ENCODE measurements at regions not wholly inside any gene's neighbourhood (a gene's known extent, or its start where the extent isn't known, plus 50 kb on each side); places are given as distances from the start of the nearest gene placed in this dataset.

DNA sequence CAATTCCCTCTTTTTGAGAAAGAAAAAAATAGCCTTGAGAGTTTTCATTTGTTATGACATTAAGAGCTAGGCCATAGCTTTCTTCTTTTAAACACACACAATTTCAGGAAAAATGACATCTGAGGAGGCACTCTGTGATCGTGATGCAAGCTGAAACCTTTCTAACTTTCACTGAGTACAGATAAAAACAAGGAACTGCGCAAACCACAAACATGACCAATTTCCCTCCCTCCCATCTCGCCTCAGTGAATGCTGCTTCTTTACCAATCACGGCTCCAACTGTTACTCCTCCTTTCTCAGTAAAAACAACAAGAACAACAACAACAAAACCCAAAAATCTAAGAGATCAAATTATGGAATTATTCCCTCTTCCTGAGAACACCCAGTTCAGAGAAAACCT lies 626.8 kb downstream of the TLL1 start:
- POLR2A ChIA-PET (ENCODE audit: unreplicated experiment) = no interaction called here

More for the DNA sequence above, 626.8 kb downstream of the TLL1 start:
- Histone ChIP-seq H3K9me3 (ENCODE audit: control insufficient read depth, insufficient read depth, low read length) (peaks cover 11% of the 10 kb centered on the region), H3K4me1 (ENCODE audit: control insufficient read depth, insufficient read depth, low read length) (no peaks in the 10 kb centered on the region), H2BK5ac (ENCODE audit: low read depth, low read length, poor library complexity, severe bottlenecking) (no peak overlapping the region), H3K4ac (ENCODE audit: low read depth, low read length) (no peak overlapping the region), H2BK20ac (ENCODE audit: low read depth, low read length) (no peak overlapping the region), H2BK15ac (ENCODE audit: low read depth, low read length) (no peak overlapping the region), H3K4me2 (ENCODE audit: low read depth, low read length) (no peak overlapping the region), H3K9ac (ENCODE audit: low read depth, low read length) (no peak overlapping the region), H3K27ac (ENCODE audit: insufficient read depth, low read length) (no peak overlapping the region), H4K91ac (ENCODE audit: insufficient read depth, low read depth, low read length) (no peak overlapping the region), H3K36me3 (ENCODE audit: control insufficient read depth, insufficient read depth, low read length) (no peaks in the 10 kb centered on the region), H2AK9ac (replicated peaks; ENCODE audit: low read depth, low read length, poor library complexity) (no peak overlapping the region), H4K20me1 (ENCODE audit: insufficient read depth, low read length) (no peaks in the 10 kb centered on the region), H3K79me1 (ENCODE audit: low read depth in 1 of 2, low read length in 2 of 2) (no peaks in the 10 kb centered on the region), H4K5ac (ENCODE audit: low read depth, low read length) (no peak overlapping the region), H2BK120ac (ENCODE audit: low read depth, low read length) (no peak overlapping the region), H3K9me1 (ENCODE audit: insufficient read depth, low read length) (no peaks in the 10 kb centered on the region), H3K14ac (replicated peaks; ENCODE audit: low read depth, low read length) (no peak overlapping the region), H3K4me3 (ENCODE audit: insufficient read depth, low read depth, low read length) (no peak overlapping the region), H2AFZ (replicated peaks; ENCODE audit: low read length, poor library complexity) (no peak overlapping the region), H3K56ac (ENCODE audit: extremely low read depth, insufficient read depth, low read length) (no peak overlapping the region), H3K27me3 (ENCODE audit: control insufficient read depth, insufficient read depth, low read length) (no peaks in the 10 kb centered on the region), H3K23ac (ENCODE audit: low read depth, low read length) (no peak overlapping the region), H3K18ac (ENCODE audit: low read depth, low read length) (no peak overlapping the region), H2AK5ac (ENCODE audit: low read depth, low read length) (no peak overlapping the region), H4K8ac (ENCODE audit: low read depth in 2 of 2, low read length in 2 of 2) (no peak overlapping the region)
- ATAC-seq (ENCODE audit: low read depth) (no peak), DNase-seq (no peak)
- no peak for TF ChIP-seq SMC3 (IDR thresholded peaks at IDR 0.05; ENCODE audit: low read depth, low read length)
- TF ChIP-seq MAZ (IDR thresholded peaks at IDR 0.05; ENCODE audit: borderline replicate concordance, low read depth, low read length) = no peak
- TF ChIP-seq CHD1 (IDR thresholded peaks at IDR 0.05; ENCODE audit: low read depth, low read length) = no peak
- no peak for TF ChIP-seq RCOR1 (IDR thresholded peaks at IDR 0.05; ENCODE audit: insufficient replicate concordance, low read length)
- WGBS, 2 experiments (ENCODE audit: extremely low coverage in 2 of 2, insufficient read length in 1 of 2) = 56% methylated on average over 3 of the region's 4 CpGs; no CpG with 5 or more reads in 1 of the 2 experiments
- BruUV-seq (replicated peaks) = no TSS peak
- dilution Hi-C loops (cut with HindIII; ENCODE audit: low sequenced_read_pairs, unreplicated experiment) = no loop called here
- intact Hi-C loops (cut with micrococcal nuclease) = no loop called here
- CTCF ChIA-PET = no interaction called here
- in situ Hi-C loops (cut with MboI; ENCODE audit: low sequenced_read_pairs) = no loop called here

Measured in IMR-90 (cell line).